Neuronal stem cell (in vitro differentiated cells): ENCODE measurements at regions not wholly inside any gene's neighbourhood (a gene's known extent, or its start where the extent isn't known, plus 50 kb on each side); places are given as distances from the start of the nearest gene placed in this dataset.

Experiments used
- DNase-seq: peaks from one replicate; pipeline ENCODE4 v3.0.0-alpha.2; 2013; ENCODE audit warnings: low spot score
- H2AFZ ChIP-seq: one replicate; pipeline ENCODE4 v1.6.1; 2013; ENCODE audit warnings: mild to moderate bottlenecking, low read length, inconsistent platforms
- H2AK5ac ChIP-seq: 2 replicates; pipeline ENCODE4 v1.6.1; 2013; ENCODE audit warnings: low read depth, mild to moderate bottlenecking, inconsistent platforms, low read length, moderate library complexity, mixed read lengths
- H2BK120ac ChIP-seq: 2 replicates; pipeline ENCODE4 v1.6.1; 2013; ENCODE audit warnings: low read depth, mild to moderate bottlenecking, inconsistent platforms, low read length, moderate library complexity, mixed read lengths
- H2BK12ac ChIP-seq: one replicate; pipeline ENCODE4 v1.6.1; 2013; ENCODE audit warnings: low read length, inconsistent platforms
- H2BK15ac ChIP-seq: 2 replicates; pipeline ENCODE4 v1.6.1; 2013; ENCODE audit warnings: mild to moderate bottlenecking, low read length, inconsistent platforms, mixed read lengths
- H2BK5ac ChIP-seq: one replicate; pipeline ENCODE4 v1.6.1; 2013; ENCODE audit warnings: inconsistent platforms, mild to moderate bottlenecking, low read length, moderate library complexity
- H3K14ac ChIP-seq: one replicate; pipeline ENCODE4 v1.6.1; 2013; ENCODE audit warnings: low read length, inconsistent platforms
- H3K18ac ChIP-seq: 2 replicates; pipeline ENCODE4 v1.6.1; 2013; ENCODE audit warnings: low read length, inconsistent platforms
- H3K23ac ChIP-seq: 2 replicates; pipeline ENCODE4 v1.6.1; 2013; ENCODE audit warnings: low read depth, mild to moderate bottlenecking, mixed read lengths, low read length, inconsistent platforms; ENCODE audit not compliant: poor library complexity
- H3K27ac ChIP-seq: replicated peaks from 3 replicates; pipeline ENCODE4 v1.5.1; 2013; ENCODE audit warnings: low read length, inconsistent platforms
- H3K27me3 ChIP-seq, 3 experiments: 2 replicates each; pipeline ENCODE4 v1.6.1; 2013; ENCODE audit warnings: low read length in 3 of 3, mild to moderate bottlenecking in 2 of 3, inconsistent platforms in 1 of 3, low read depth in 1 of 3, mixed read lengths in 1 of 3, moderate library complexity in 1 of 3; ENCODE audit not compliant: control insufficient read depth in 3 of 3, insufficient read depth in 3 of 3
- H3K36me3 ChIP-seq, 2 donors: replicated peaks in 1 of 2; 2 replicates each; pipeline ENCODE4 v1.6.1; 2013; ENCODE audit warnings: low read length in 2 of 2; ENCODE audit not compliant: control insufficient read depth in 2 of 2, insufficient read depth in 2 of 2
- H3K4ac ChIP-seq: 2 replicates; pipeline ENCODE4 v1.6.1; 2013; ENCODE audit warnings: inconsistent platforms, mild to moderate bottlenecking, low read length, moderate library complexity
- H3K4me1 ChIP-seq, 2 donors: 1 replicate in 1 of 2; 2 replicates in 1 of 2; pipeline ENCODE4 v1.6.1; 2013; ENCODE audit warnings: low read length in 2 of 2, low read depth in 1 of 2; ENCODE audit not compliant: control insufficient read depth in 2 of 2, insufficient read depth in 1 of 2
- H3K4me2 ChIP-seq: one replicate; pipeline ENCODE4 v1.6.1; 2013; ENCODE audit warnings: mild to moderate bottlenecking, low read length, inconsistent platforms; ENCODE audit not compliant: insufficient read depth, poor library complexity, severe bottlenecking
- H3K4me3 ChIP-seq, 2 donors: 2 replicates each; pipeline ENCODE4 v1.5.1; 2013; ENCODE audit warnings: low read length in 2 of 2, mild to moderate bottlenecking in 2 of 2, inconsistent platforms in 1 of 2, moderate library complexity in 1 of 2
- H3K79me1 ChIP-seq: one replicate; pipeline ENCODE4 v1.6.1; 2013; ENCODE audit warnings: low read depth, mild to moderate bottlenecking, inconsistent platforms, low read length, moderate library complexity
- H3K9ac ChIP-seq: one replicate; pipeline ENCODE4 v1.6.1; 2013; ENCODE audit warnings: mild to moderate bottlenecking, low read depth, low read length, inconsistent platforms; ENCODE audit not compliant: poor library complexity
- H3K9me3 ChIP-seq, 2 donors: replicated peaks in 1 of 2; 2 replicates each; pipeline versions ENCODE3 to v1.6.1; 2013; ENCODE audit warnings: low read length in 2 of 2, mild to moderate bottlenecking in 2 of 2, inconsistent platforms in 1 of 2, low read depth in 1 of 2, mixed read lengths in 1 of 2, moderate library complexity in 1 of 2; ENCODE audit not compliant: control insufficient read depth in 2 of 2, insufficient read depth in 1 of 2
- H4K8ac ChIP-seq: one replicate; pipeline ENCODE4 v1.6.1; 2013; ENCODE audit warnings: low read depth, mild to moderate bottlenecking, inconsistent platforms, low read length, moderate library complexity
- H4K91ac ChIP-seq: one replicate; pipeline ENCODE4 v1.6.1; 2013; ENCODE audit warnings: low read length, low read depth, mild to moderate bottlenecking, inconsistent platforms; ENCODE audit not compliant: poor library complexity
- WGBS, 2 donors: extraction: QIAGEN DNeasy Blood & Tissue Kit; methylation state at CpG; one replicate each; pipeline ENCODE4 v1.1.7; 2013; ENCODE audit warnings: missing lambda C conversion rate in 2 of 2, mixed read lengths in 1 of 2; ENCODE audit not compliant: insufficient read length in 2 of 2, insufficient replicate concordance in 1 of 2; ENCODE audit errors: extremely low coverage in 2 of 2; 5-methylcytosine and 5-hydroxymethylcytosine counted together

- no peak overlapping the region for H2BK5ac ChIP-seq
- H2AFZ ChIP-seq = no peak overlapping the region
- H3K79me1 ChIP-seq = no peaks in the 10 kb centered on the region
- H4K91ac ChIP-seq = no peak overlapping the region
- H3K4me2 ChIP-seq = no peak overlapping the region
- DNase-seq = no peak
- H3K4ac ChIP-seq = no peak overlapping the region
- H3K23ac ChIP-seq = no peak overlapping the region
- no peak overlapping the region for H3K4me3 ChIP-seq
- no CpG with 5 or more reads among the region's 6 CpGs for WGBS, 2 donors
- H3K18ac ChIP-seq = no peak overlapping the region
- H3K9me3 ChIP-seq = no peaks in the 10 kb centered on the region
- no peak overlapping the region for H2BK120ac ChIP-seq
- no peaks in the 10 kb centered on the region for H3K27me3 ChIP-seq
- no peak overlapping the region for H2AK5ac ChIP-seq
- H4K8ac ChIP-seq = no peak overlapping the region
- H2BK15ac ChIP-seq = no peak overlapping the region
- H3K4me1 ChIP-seq = no peaks in the 10 kb centered on the region
- H3K36me3 ChIP-seq = no peaks in the 10 kb centered on the region
- H2BK12ac ChIP-seq = no peak overlapping the region
- no peak overlapping the region for H3K9ac ChIP-seq
- H3K27ac ChIP-seq = no peak overlapping the region
- no peak overlapping the region for H3K14ac ChIP-seq
These were observed 135.9 kb upstream of the KIRREL3 start for GRCh38 chr11:127136438-127136837.

- H2BK5ac ChIP-seq = no peak overlapping the region
- H3K79me1 ChIP-seq = no peaks in the 10 kb centered on the region
- no peak overlapping the region for H3K18ac ChIP-seq
- no peak overlapping the region for H3K27ac ChIP-seq
- no peak for DNase-seq
- no peak overlapping the region for H2BK120ac ChIP-seq
- no peak overlapping the region for H3K4me2 ChIP-seq
- no peaks in the 10 kb centered on the region for H3K4me1 ChIP-seq
- H3K27me3 ChIP-seq = no peaks in the 10 kb centered on the region
- no peak overlapping the region for H3K23ac ChIP-seq
- H2AFZ ChIP-seq = no peak overlapping the region
- H2AK5ac ChIP-seq = no peak overlapping the region
- no peak overlapping the region for H3K4ac ChIP-seq
- H4K91ac ChIP-seq = no peak overlapping the region
- H3K14ac ChIP-seq = no peak overlapping the region
- no peak overlapping the region for H2BK12ac ChIP-seq
- H3K9me3 ChIP-seq = no peaks in the 10 kb centered on the region
- no peak overlapping the region for H3K9ac ChIP-seq
- no peak overlapping the region for H4K8ac ChIP-seq
- no peak overlapping the region for H2BK15ac ChIP-seq
- H3K4me3 ChIP-seq = no peak overlapping the region
- no CpG with 5 or more reads among the region's 3 CpGs for WGBS, 2 donors
- no peaks in the 10 kb centered on the region for H3K36me3 ChIP-seq
These were observed 134.7 kb upstream of the KIRREL3 start for GRCh38 chr11:127135256-127135655.

GRCh38 chr11:127133061-127133460 is 132.5 kb upstream of the KIRREL3 start:
- no peak overlapping the region for H2BK12ac ChIP-seq
- H3K4me2 ChIP-seq = no peak overlapping the region
- no peak overlapping the region for H2AFZ ChIP-seq
- H3K27ac ChIP-seq = no peak overlapping the region
- no peak overlapping the region for H2BK15ac ChIP-seq
- no peak overlapping the region for H3K4me3 ChIP-seq
- no peak overlapping the region for H3K9ac ChIP-seq
- no peak overlapping the region for H3K14ac ChIP-seq
- no peak overlapping the region for H4K91ac ChIP-seq
- H3K23ac ChIP-seq = no peak overlapping the region
- no peaks in the 10 kb centered on the region for H3K9me3 ChIP-seq
- no peak overlapping the region for H3K4ac ChIP-seq
- H3K79me1 ChIP-seq = no peaks in the 10 kb centered on the region
- no peak overlapping the region for H2AK5ac ChIP-seq
- H3K18ac ChIP-seq = no peak overlapping the region
- no peak overlapping the region for H2BK120ac ChIP-seq
- H2BK5ac ChIP-seq = no peak overlapping the region
- H3K27me3 ChIP-seq = no peaks in the 10 kb centered on the region
- H4K8ac ChIP-seq = no peak overlapping the region
- no CpG with 5 or more reads among the region's 6 CpGs for WGBS, 2 donors
- H3K36me3 ChIP-seq = no peaks in the 10 kb centered on the region
- DNase-seq = no peak
- H3K4me1 ChIP-seq = no peaks in the 10 kb centered on the region

- no peaks in the 10 kb centered on the region for H3K27me3 ChIP-seq
- H3K9me3 ChIP-seq = no peaks in the 10 kb centered on the region
- no peak for DNase-seq
- H3K23ac ChIP-seq = no peak overlapping the region
- no peak overlapping the region for H2AFZ ChIP-seq
- H2BK12ac ChIP-seq = no peak overlapping the region
- H2BK5ac ChIP-seq = no peak overlapping the region
- no peak overlapping the region for H3K9ac ChIP-seq
- H3K4ac ChIP-seq = no peak overlapping the region
- no peak overlapping the region for H3K4me3 ChIP-seq
- H2AK5ac ChIP-seq = no peak overlapping the region
- peaks cover 0 to 3% of the 10 kb centered on the region in 2 donors for H3K4me1 ChIP-seq
- H4K8ac ChIP-seq = no peak overlapping the region
- H3K18ac ChIP-seq = no peak overlapping the region
- H4K91ac ChIP-seq = no peak overlapping the region
- no peak overlapping the region for H2BK15ac ChIP-seq
- no peak overlapping the region for H3K27ac ChIP-seq
- H2BK120ac ChIP-seq = no peak overlapping the region
- no CpG with 5 or more reads among the region's 1 CpG for WGBS, 2 donors
- H3K4me2 ChIP-seq = no peak overlapping the region
- no peaks in the 10 kb centered on the region for H3K79me1 ChIP-seq
- no peak overlapping the region for H3K14ac ChIP-seq
- no peaks in the 10 kb centered on the region for H3K36me3 ChIP-seq
These were observed 129.8 kb upstream of the KIRREL3 start for GRCh38 chr11:127130321-127130720.
